ENCODE measurements at regions not wholly inside any gene's neighbourhood (a gene's known extent, or its start where the extent isn't known, plus 50 kb on each side); places are given as distances from the start of the nearest gene placed in this dataset.
"Not testable (repeated sequence)": the region's sequence is repeated elsewhere in the genome, so short reads cannot be mapped to it uniquely, and the experiment has no call there.

GRCh38 chr18:24616653-24617052 is 156.2 kb downstream of the HRH4 start:
- TF ChIP-seq RAD21 (IDR thresholded peaks at IDR 0.05; ENCODE audit: low read length) (no peak), CHD1 (IDR thresholded peaks at IDR 0.05; ENCODE audit: low read depth, low read length) (no peak), NFE2L2 (IDR thresholded peaks at IDR 0.05; ENCODE audit: low read depth, low read length) (no peak), FOS (IDR thresholded peaks at IDR 0.05; ENCODE audit: low read depth, low read length) (no peak), MXI1 (IDR thresholded peaks at IDR 0.05; ENCODE audit: borderline replicate concordance, low read depth, low read length) (no peak), RCOR1 (IDR thresholded peaks at IDR 0.05; ENCODE audit: insufficient replicate concordance, low read length) (no peak)
- Histone ChIP-seq H2AK9ac (replicated peaks; ENCODE audit: low read depth, low read length, poor library complexity) (no peak overlapping the region), H3K18ac (ENCODE audit: low read depth, low read length) (no peak overlapping the region), H3K23ac (ENCODE audit: low read depth, low read length) (no peak overlapping the region), H3K56ac (ENCODE audit: extremely low read depth, insufficient read depth, low read length) (no peak overlapping the region), H2AK5ac (ENCODE audit: low read depth, low read length) (no peak overlapping the region), H3K27ac (ENCODE audit: insufficient read depth, low read length) (no peak overlapping the region), H2BK120ac (ENCODE audit: low read depth, low read length) (no peak overlapping the region), H4K8ac (ENCODE audit: low read depth in 2 of 2, low read length in 2 of 2) (no peak overlapping the region), H3K4me3 (ENCODE audit: insufficient read depth, low read depth, low read length) (no peak overlapping the region), H3K9me3 (ENCODE audit: control insufficient read depth, insufficient read depth, low read length) (no peaks in the 10 kb centered on the region), H3K4me1 (ENCODE audit: control insufficient read depth, insufficient read depth, low read length) (no peaks in the 10 kb centered on the region), H2AFZ (replicated peaks; ENCODE audit: low read length, poor library complexity) (no peak overlapping the region), H2BK20ac (ENCODE audit: low read depth, low read length) (no peak overlapping the region), H4K91ac (ENCODE audit: insufficient read depth, low read depth, low read length) (no peak overlapping the region), H3K9me1 (ENCODE audit: insufficient read depth, low read length) (no peaks in the 10 kb centered on the region), H4K20me1 (ENCODE audit: insufficient read depth, low read length) (no peaks in the 10 kb centered on the region), H3K14ac (replicated peaks; ENCODE audit: low read depth, low read length) (no peak overlapping the region), H2BK5ac (ENCODE audit: low read depth, low read length, poor library complexity, severe bottlenecking) (no peak overlapping the region), H3K79me1 (ENCODE audit: low read depth in 1 of 2, low read length in 2 of 2) (no peaks in the 10 kb centered on the region), H3K4ac (ENCODE audit: low read depth, low read length) (no peak overlapping the region), H3K9ac (ENCODE audit: low read depth, low read length) (no peak overlapping the region), H2BK15ac (ENCODE audit: low read depth, low read length) (no peak overlapping the region), H4K5ac (ENCODE audit: low read depth, low read length) (no peak overlapping the region), H3K4me2 (ENCODE audit: low read depth, low read length) (no peak overlapping the region), H3K36me3 (ENCODE audit: control insufficient read depth, insufficient read depth, low read length) (no peaks in the 10 kb centered on the region), H3K27me3 (ENCODE audit: control insufficient read depth, insufficient read depth, low read length) (peaks cover 3% of the 10 kb centered on the region; the same call in 1 of the 2 replicates)
- in situ Hi-C loops (cut with MboI; ENCODE audit: low sequenced_read_pairs) = no loop called here
- ChIA-PET POLR2A (ENCODE audit: unreplicated experiment) (no interaction called here), CTCF (no interaction called here)
- intact Hi-C loops (cut with micrococcal nuclease) = no loop called here
- dilution Hi-C loops (cut with HindIII; ENCODE audit: low sequenced_read_pairs, unreplicated experiment) = no loop called here
- DNase-seq (no peak), ATAC-seq (ENCODE audit: low read depth) (no peak)
- 80% methylated on average over 1 of the region's 3 CpGs; no CpG with 5 or more reads in 1 of the 2 experiments for WGBS, 2 experiments (ENCODE audit: extremely low coverage in 2 of 2, insufficient read length in 1 of 2)
- BruUV-seq (replicated peaks) = no TSS peak

GRCh38 chr18:24624421-24624820 is 164.0 kb downstream of the HRH4 start:
- H3K14ac ChIP-seq (replicated peaks; ENCODE audit: low read depth, low read length); H3K36me3 ChIP-seq (ENCODE audit: control insufficient read depth, insufficient read depth, low read length); H4K20me1 ChIP-seq (ENCODE audit: insufficient read depth, low read length); H3K9me1 ChIP-seq (ENCODE audit: insufficient read depth, low read length); intact Hi-C loops (cut with micrococcal nuclease); CTCF ChIA-PET; H3K9ac ChIP-seq (ENCODE audit: low read depth, low read length); H3K18ac ChIP-seq (ENCODE audit: low read depth, low read length); in situ Hi-C loops (cut with MboI; ENCODE audit: low sequenced_read_pairs); H2BK5ac ChIP-seq (ENCODE audit: low read depth, low read length, poor library complexity, severe bottlenecking); H2BK20ac ChIP-seq (ENCODE audit: low read depth, low read length); H3K79me1 ChIP-seq (ENCODE audit: low read depth in 1 of 2, low read length in 2 of 2); H3K4ac ChIP-seq (ENCODE audit: low read depth, low read length); H3K4me3 ChIP-seq (ENCODE audit: insufficient read depth, low read depth, low read length); H2AK9ac ChIP-seq (replicated peaks; ENCODE audit: low read depth, low read length, poor library complexity); dilution Hi-C loops (cut with HindIII; ENCODE audit: low sequenced_read_pairs, unreplicated experiment); BruUV-seq (replicated peaks); H3K27ac ChIP-seq (ENCODE audit: insufficient read depth, low read length); H4K91ac ChIP-seq (ENCODE audit: insufficient read depth, low read depth, low read length); H2AK5ac ChIP-seq (ENCODE audit: low read depth, low read length); H3K27me3 ChIP-seq (ENCODE audit: control insufficient read depth, insufficient read depth, low read length); DNase-seq; H2BK15ac ChIP-seq (ENCODE audit: low read depth, low read length); H3K56ac ChIP-seq (ENCODE audit: extremely low read depth, insufficient read depth, low read length); POLR2A ChIA-PET (ENCODE audit: unreplicated experiment); H3K23ac ChIP-seq (ENCODE audit: low read depth, low read length); H3K4me2 ChIP-seq (ENCODE audit: low read depth, low read length); H4K5ac ChIP-seq (ENCODE audit: low read depth, low read length); ATAC-seq (ENCODE audit: low read depth); H2BK120ac ChIP-seq (ENCODE audit: low read depth, low read length); H3K4me1 ChIP-seq (ENCODE audit: control insufficient read depth, insufficient read depth, low read length); H4K8ac ChIP-seq (ENCODE audit: low read depth in 2 of 2, low read length in 2 of 2); H2AFZ ChIP-seq (replicated peaks; ENCODE audit: low read length, poor library complexity); H3K9me3 ChIP-seq (ENCODE audit: control insufficient read depth, insufficient read depth, low read length): not testable (repeated sequence)
- no CpG with 5 or more reads among the region's 17 CpGs for whole genome bisulfite sequencing, 2 experiments (ENCODE audit: extremely low coverage in 2 of 2, insufficient read length in 1 of 2)
